ENCODE measurements at regions not wholly inside any gene's neighbourhood (a gene's known extent, or its start where the extent isn't known, plus 50 kb on each side); places are given as distances from the start of the nearest gene placed in this dataset.

- DNase-seq (ENCODE audit: low spot score), result no peak
- no peak for ATAC-seq (ENCODE audit: low read depth)
- H3K36me3 ChIP-seq (ENCODE audit: low read depth), result no peaks in the 10 kb centered on the region
- H3K27me3 ChIP-seq (ENCODE audit: insufficient read depth, poor library complexity, severe bottlenecking), result no peaks in the 10 kb centered on the region
- no peak overlapping the region for H3K27ac ChIP-seq (ENCODE audit: poor library complexity, severe bottlenecking)
- H3K4me1 ChIP-seq (ENCODE audit: insufficient read depth, poor library complexity, severe bottlenecking), result no peaks in the 10 kb centered on the region
- no peaks in the 10 kb centered on the region for H3K9me3 ChIP-seq (ENCODE audit: severe bottlenecking)
- TF ChIP-seq CTCF (IDR thresholded peaks at IDR 0.05; ENCODE audit: poor library complexity, severe bottlenecking), result no peak
- H3K4me3 ChIP-seq (ENCODE audit: severe bottlenecking), result no peak overlapping the region
These were observed 308.4 kb downstream of the CYRIA start for GRCh38 chr2:16357188-16357587.

- Histone ChIP-seq H3K4me3 (ENCODE audit: severe bottlenecking) (no peak overlapping the region), H3K27ac (ENCODE audit: poor library complexity, severe bottlenecking) (no peak overlapping the region), H3K36me3 (ENCODE audit: low read depth) (no peaks in the 10 kb centered on the region), H3K4me1 (ENCODE audit: insufficient read depth, poor library complexity, severe bottlenecking) (no peaks in the 10 kb centered on the region), H3K27me3 (ENCODE audit: insufficient read depth, poor library complexity, severe bottlenecking) (no peaks in the 10 kb centered on the region), H3K9me3 (ENCODE audit: severe bottlenecking) (no peaks in the 10 kb centered on the region)
- TF ChIP-seq CTCF (IDR thresholded peaks at IDR 0.05; ENCODE audit: poor library complexity, severe bottlenecking), result no peak
- ATAC-seq (ENCODE audit: low read depth) (no peak), DNase-seq (ENCODE audit: low spot score) (no peak)
These were observed 314.1 kb downstream of the CYRIA start for GRCh38 chr2:16351541-16351940.

- Histone ChIP-seq H3K9me3 (ENCODE audit: severe bottlenecking) (no peaks in the 10 kb centered on the region), H3K4me3 (ENCODE audit: severe bottlenecking) (no peak overlapping the region), H3K4me1 (ENCODE audit: insufficient read depth, poor library complexity, severe bottlenecking) (no peaks in the 10 kb centered on the region), H3K27me3 (ENCODE audit: insufficient read depth, poor library complexity, severe bottlenecking) (no peaks in the 10 kb centered on the region), H3K27ac (ENCODE audit: poor library complexity, severe bottlenecking) (no peak overlapping the region), H3K36me3 (ENCODE audit: low read depth) (no peaks in the 10 kb centered on the region)
- no peak for ATAC-seq (ENCODE audit: low read depth)
- TF ChIP-seq CTCF (IDR thresholded peaks at IDR 0.05; ENCODE audit: poor library complexity, severe bottlenecking), result no peak
- DNase-seq (ENCODE audit: low spot score), result no peak
These were observed 314.5 kb downstream of the CYRIA start for GRCh38 chr2:16351137-16351536.

- H3K36me3 ChIP-seq (ENCODE audit: low read depth), result no peaks in the 10 kb centered on the region
These were observed 315.4 kb downstream of the CYRIA start for GRCh38 chr2:16350211-16350610.

GRCh38 chr2:16349811-16350210 lies 315.8 kb downstream of the CYRIA start:
- TF ChIP-seq CTCF (IDR thresholded peaks at IDR 0.05; ENCODE audit: poor library complexity, severe bottlenecking), result no peak
- no peak overlapping the region for H3K27ac ChIP-seq (ENCODE audit: poor library complexity, severe bottlenecking)
- no peaks in the 10 kb centered on the region for H3K4me1 ChIP-seq (ENCODE audit: insufficient read depth, poor library complexity, severe bottlenecking)
- DNase-seq (ENCODE audit: low spot score) (no peak), ATAC-seq (ENCODE audit: low read depth) (no peak)
- no peak overlapping the region for H3K4me3 ChIP-seq (ENCODE audit: severe bottlenecking)
- no peaks in the 10 kb centered on the region for H3K36me3 ChIP-seq (ENCODE audit: low read depth)
- no peaks in the 10 kb centered on the region for H3K9me3 ChIP-seq (ENCODE audit: severe bottlenecking)
- H3K27me3 ChIP-seq (ENCODE audit: insufficient read depth, poor library complexity, severe bottlenecking), result no peaks in the 10 kb centered on the region

More at GRCh38 chr2:16350211-16350610, 315.4 kb downstream of the CYRIA start:
- H3K4me1 ChIP-seq (ENCODE audit: insufficient read depth, poor library complexity, severe bottlenecking), result no peaks in the 10 kb centered on the region
- H3K9me3 ChIP-seq (ENCODE audit: severe bottlenecking), result no peaks in the 10 kb centered on the region
- no peak for TF ChIP-seq CTCF (IDR thresholded peaks at IDR 0.05; ENCODE audit: poor library complexity, severe bottlenecking)
- no peak for DNase-seq (ENCODE audit: low spot score)
- H3K27ac ChIP-seq (ENCODE audit: poor library complexity, severe bottlenecking), result no peak overlapping the region
- no peaks in the 10 kb centered on the region for H3K27me3 ChIP-seq (ENCODE audit: insufficient read depth, poor library complexity, severe bottlenecking)
- no peak for ATAC-seq (ENCODE audit: low read depth)
- H3K4me3 ChIP-seq (ENCODE audit: severe bottlenecking), result no peak overlapping the region

All from RWPE2 (cell line).